ENCODE measurements at regions not wholly inside any gene's neighbourhood (a gene's known extent, or its start where the extent isn't known, plus 50 kb on each side); places are given as distances from the start of the nearest gene placed in this dataset.

DNA sequence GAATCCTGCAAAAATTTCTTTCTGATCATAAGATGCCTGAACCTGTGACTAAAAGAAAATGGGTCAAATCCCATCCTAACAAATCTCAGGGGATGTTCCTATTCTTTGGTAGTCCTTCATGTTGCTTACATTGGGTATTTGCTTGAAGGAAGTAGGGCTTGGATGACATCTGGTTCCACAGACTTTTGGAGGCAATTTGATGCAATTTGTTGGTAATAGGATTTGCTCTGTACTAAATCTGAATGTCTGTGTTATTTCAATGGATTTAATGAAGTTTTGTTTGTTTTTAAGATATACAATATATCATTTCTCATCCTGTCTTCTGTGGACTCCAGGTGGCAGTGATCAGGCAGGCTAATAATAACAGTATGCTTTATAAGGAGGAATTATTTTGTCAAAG, 457.9 kb downstream of the ZSWIM6 start:
- DNase-seq (ENCODE audit: low spot score), result no peak
- no peaks in the 10 kb centered on the region for H3K27me3 ChIP-seq (ENCODE audit: control insufficient read depth in 4 of 4, insufficient read depth in 4 of 4, low read length in 3 of 4)
- H3K36me3 ChIP-seq (ENCODE audit: control insufficient read depth in 4 of 4, insufficient read depth in 3 of 4, low read depth in 1 of 4, low read length in 3 of 4), result no peaks in the 10 kb centered on the region
- no peak for TF ChIP-seq HNF4A (conservative IDR thresholded peaks at IDR 0.05)
- TF ChIP-seq SP1 (IDR thresholded peaks at IDR 0.05), result no peak
- TF ChIP-seq REST (IDR thresholded peaks at IDR 0.05), result no peak
- TF ChIP-seq FOXA2 (IDR thresholded peaks at IDR 0.05), result no peak
- TF ChIP-seq HNF4G (IDR thresholded peaks at IDR 0.05), result no peak
- no peak for TF ChIP-seq YY1 (IDR thresholded peaks at IDR 0.05)
- no peak for TF ChIP-seq RAD21 (IDR thresholded peaks at IDR 0.05)
- no peaks in the 10 kb centered on the region for H3K9me3 ChIP-seq (ENCODE audit: control insufficient read depth in 4 of 4, low read length in 3 of 4)
- H3K4me1 ChIP-seq (ENCODE audit: control insufficient read depth in 4 of 4, insufficient read depth in 4 of 4, low read length in 3 of 4), result no peaks in the 10 kb centered on the region
- H3K27ac ChIP-seq (ENCODE audit: low read depth in 1 of 2, low read length in 2 of 2), result no peak overlapping the region
- no peak overlapping the region for H3K4me3 ChIP-seq (ENCODE audit: low read depth in 1 of 3, low read length in 3 of 3)
- no peak overlapping the region for H3K9ac ChIP-seq (ENCODE audit: low read depth in 1 of 2, low read length in 2 of 2)

DNA sequence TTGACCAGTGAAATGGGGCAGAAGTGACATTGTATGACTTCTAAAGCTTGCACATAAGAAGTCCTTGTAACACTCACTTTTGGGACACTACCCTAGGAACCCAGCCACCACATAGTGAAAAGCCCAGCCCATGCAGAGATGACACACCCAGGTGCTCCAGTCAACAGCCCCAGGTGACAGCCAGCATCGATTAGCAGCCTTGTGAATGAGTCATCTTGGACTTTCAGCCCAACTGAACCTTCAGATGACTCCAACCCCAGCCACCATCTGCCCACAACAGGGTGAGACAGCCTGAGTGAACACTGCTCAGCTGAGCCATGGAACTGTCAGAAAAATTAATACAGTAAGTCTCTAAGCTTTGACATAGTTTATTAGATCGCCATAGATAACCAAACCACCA, 458.6 kb downstream of the ZSWIM6 start:
- Histone ChIP-seq H3K4me3 (ENCODE audit: low read depth in 1 of 3, low read length in 3 of 3) (no peak overlapping the region), H3K36me3 (ENCODE audit: control insufficient read depth in 4 of 4, insufficient read depth in 3 of 4, low read depth in 1 of 4, low read length in 3 of 4) (no peaks in the 10 kb centered on the region), H3K27me3 (ENCODE audit: control insufficient read depth in 4 of 4, insufficient read depth in 4 of 4, low read length in 3 of 4) (no peaks in the 10 kb centered on the region), H3K27ac (ENCODE audit: low read depth in 1 of 2, low read length in 2 of 2) (no peak overlapping the region), H3K9ac (ENCODE audit: low read depth in 1 of 2, low read length in 2 of 2) (no peak overlapping the region), H3K9me3 (ENCODE audit: control insufficient read depth in 4 of 4, low read length in 3 of 4) (no peaks in the 10 kb centered on the region), H3K4me1 (ENCODE audit: control insufficient read depth in 4 of 4, insufficient read depth in 4 of 4, low read length in 3 of 4) (no peaks in the 10 kb centered on the region)
- no peak for TF ChIP-seq TAF1 (conservative IDR thresholded peaks at IDR 0.05)
- TF ChIP-seq YY1 (IDR thresholded peaks at IDR 0.05), result no peak
- no peak for TF ChIP-seq CTCF (IDR thresholded peaks at IDR 0.05; ENCODE audit: low read depth, low read length, missing input control)
- TF ChIP-seq FOXA2 (IDR thresholded peaks at IDR 0.05), result peak; percentile 50
- peak; percentile 96 to 97 for TF ChIP-seq JUND (IDR thresholded peaks at IDR 0.05)
- TF ChIP-seq RXRA (IDR thresholded peaks at IDR 0.05), result peak in 1 of 2 donors; percentile 54
- no peak for TF ChIP-seq FOXA1 (IDR thresholded peaks at IDR 0.05)
- no peak for TF ChIP-seq NR2F2 (IDR thresholded peaks at IDR 0.05)
- peak; percentile 27 for TF ChIP-seq HNF4G (IDR thresholded peaks at IDR 0.05)
- TF ChIP-seq EGR1 (IDR thresholded peaks at IDR 0.05; ENCODE audit: low read depth in 2 of 2), result no peak
- TF ChIP-seq, protein P1, sequence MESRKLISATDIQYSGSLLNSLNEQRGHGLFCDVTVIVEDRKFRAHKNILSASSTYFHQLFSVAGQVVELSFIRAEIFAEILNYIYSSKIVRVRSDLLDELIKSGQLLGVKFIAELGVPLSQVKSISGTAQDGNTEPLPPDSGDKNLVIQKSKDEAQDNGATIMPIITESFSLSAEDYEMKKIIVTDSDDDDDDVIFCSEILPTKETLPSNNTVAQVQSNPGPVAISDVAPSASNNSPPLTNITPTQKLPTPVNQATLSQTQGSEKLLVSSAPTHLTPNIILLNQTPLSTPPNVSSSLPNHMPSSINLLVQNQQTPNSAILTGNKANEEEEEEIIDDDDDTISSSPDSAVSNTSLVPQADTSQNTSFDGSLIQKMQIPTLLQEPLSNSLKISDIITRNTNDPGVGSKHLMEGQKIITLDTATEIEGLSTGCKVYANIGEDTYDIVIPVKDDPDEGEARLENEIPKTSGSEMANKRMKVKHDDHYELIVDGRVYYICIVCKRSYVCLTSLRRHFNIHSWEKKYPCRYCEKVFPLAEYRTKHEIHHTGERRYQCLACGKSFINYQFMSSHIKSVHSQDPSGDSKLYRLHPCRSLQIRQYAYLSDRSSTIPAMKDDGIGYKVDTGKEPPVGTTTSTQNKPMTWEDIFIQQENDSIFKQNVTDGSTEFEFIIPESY (IDR thresholded peaks at IDR 0.05), result no peak
- no peak for TF ChIP-seq SP1 (IDR thresholded peaks at IDR 0.05)
- TF ChIP-seq HNF4A (conservative IDR thresholded peaks at IDR 0.05), result peak; percentile 63 to 79
- TF ChIP-seq GABPA (IDR thresholded peaks at IDR 0.05 in 1 of 2, conservative IDR thresholded peaks at IDR 0.05 in 1 of 2), result no peak
- TF ChIP-seq REST (IDR thresholded peaks at IDR 0.05), result no peak
- TF ChIP-seq MAX (IDR thresholded peaks at IDR 0.05), result no peak
- TF ChIP-seq RAD21 (IDR thresholded peaks at IDR 0.05), result no peak
- peak; percentile 81 for TF ChIP-seq ATF3 (IDR thresholded peaks at IDR 0.05)
- no peak for DNase-seq (ENCODE audit: low spot score)
- 63% methylated on average over 2 of the region's 2 CpGs for WGBS
